ENCODE measurements at regions not wholly inside any gene's neighbourhood (a gene's known extent, or its start where the extent isn't known, plus 50 kb on each side); places are given as distances from the start of the nearest gene placed in this dataset.

DNA sequence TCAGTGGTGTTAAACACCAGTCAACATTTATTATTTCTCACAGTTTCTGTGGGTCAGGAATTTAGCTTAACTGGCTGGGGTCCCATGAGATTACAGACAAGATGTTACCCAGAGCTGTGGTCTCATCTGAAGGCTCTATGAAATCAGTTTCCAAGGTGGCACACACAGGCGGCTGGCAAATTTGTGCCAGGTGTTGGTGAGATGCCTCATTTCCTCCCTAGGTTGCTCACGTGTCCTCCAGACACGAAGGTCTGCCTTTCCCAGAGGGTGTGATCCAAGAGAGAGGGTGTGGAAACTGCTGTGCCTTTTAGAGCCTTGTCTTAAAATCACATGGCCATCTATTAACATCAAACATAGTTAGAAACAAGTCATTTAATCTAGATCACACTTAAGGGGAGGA is 209.0 kb downstream of the JCAD start:
- no peak for DNase-seq

DNA sequence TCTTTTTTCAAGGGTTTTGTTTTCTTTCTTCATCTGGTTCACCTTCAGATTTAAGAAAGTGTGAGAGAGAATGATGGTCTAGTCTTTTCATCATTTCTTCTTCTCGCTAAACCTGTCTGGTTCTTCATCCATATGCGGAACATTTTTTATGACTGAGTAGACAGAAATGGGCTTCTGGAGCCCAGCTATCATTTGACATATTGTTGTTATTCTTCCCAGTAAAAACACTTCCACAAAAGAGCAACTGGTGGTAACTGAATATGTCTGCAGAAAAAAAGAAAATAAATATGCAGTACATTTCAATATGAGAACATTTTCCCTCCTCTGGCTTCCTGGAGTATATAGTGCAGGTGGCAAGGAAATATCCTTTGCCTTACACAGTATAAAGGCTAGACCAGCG is 209.5 kb downstream of the JCAD start:
- no peak for DNase-seq

DNA sequence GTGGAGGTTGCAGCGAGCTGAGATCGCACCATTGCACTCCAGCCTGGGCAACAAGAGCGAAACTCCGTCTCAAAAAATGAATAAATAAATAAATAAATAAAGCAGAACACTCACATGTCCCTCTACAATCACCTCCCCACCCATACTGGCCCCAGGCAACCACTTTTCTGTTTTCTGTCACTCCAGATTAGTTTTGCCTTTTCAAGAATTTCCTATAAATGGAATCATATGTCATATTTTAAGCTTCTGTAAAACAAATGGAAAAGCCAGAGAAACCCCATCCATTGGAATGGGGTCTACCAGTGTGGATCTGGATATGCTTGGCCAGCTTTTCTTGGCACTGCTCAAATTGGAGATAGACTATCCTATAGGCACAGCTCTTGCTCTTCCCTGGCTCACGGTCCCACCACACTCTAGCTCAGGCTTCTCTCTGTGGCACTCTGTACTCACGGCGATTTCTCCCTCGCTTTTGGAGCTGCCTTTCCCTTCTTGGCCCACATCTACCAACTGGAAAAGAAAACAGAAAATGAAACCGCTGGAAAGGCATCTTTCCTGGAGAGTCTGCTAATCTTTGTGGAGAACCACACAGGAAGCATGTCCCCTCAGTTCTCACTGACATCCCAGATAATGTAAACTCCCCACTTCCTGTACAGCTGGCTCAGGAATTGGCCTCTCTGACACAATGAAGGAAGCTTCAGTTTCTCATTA is 210.1 kb downstream of the JCAD start:
- DNase-seq = peak; percentile 80

DNA sequence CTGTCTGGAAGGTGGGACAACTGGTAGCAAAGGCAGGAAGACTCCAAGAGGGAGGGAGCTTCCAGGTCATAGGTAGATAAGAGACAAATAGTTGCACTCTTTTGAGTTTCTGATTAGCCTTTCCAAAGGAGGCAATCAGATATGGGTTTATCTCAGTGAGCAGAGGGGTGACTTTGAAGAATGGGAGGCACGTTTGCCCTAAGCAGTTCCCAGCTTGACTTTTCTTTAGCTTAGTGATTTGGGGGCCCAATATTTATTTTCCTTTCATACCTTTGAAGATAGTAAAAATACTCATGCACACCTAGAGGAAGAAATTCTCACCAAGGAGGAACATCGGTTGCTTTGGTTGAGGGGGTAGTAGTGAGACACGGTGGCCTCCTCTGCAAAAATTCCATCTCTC is 212.1 kb upstream of the SVIL start:
- no peak for DNase-seq

DNA sequence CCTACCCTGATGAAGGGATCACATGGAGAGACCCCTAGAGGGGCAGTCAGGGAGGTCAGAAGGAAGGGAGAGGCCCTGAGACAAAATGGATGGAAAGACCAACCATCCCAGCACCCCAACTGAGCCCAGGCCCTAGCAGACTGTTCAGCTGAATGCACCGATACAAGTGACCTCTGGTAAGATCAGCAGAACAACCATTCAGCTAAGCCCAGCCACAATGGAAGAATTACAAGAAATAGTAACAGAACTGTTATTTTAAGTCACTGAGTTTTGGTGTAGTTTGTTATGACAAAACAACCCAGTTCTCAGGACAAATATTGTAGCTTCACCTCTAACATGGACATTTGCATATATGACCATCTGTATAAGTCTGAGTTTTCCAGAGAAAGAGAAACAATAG is 210.4 kb upstream of the SVIL start:
- DNase-seq = no peak

DNA sequence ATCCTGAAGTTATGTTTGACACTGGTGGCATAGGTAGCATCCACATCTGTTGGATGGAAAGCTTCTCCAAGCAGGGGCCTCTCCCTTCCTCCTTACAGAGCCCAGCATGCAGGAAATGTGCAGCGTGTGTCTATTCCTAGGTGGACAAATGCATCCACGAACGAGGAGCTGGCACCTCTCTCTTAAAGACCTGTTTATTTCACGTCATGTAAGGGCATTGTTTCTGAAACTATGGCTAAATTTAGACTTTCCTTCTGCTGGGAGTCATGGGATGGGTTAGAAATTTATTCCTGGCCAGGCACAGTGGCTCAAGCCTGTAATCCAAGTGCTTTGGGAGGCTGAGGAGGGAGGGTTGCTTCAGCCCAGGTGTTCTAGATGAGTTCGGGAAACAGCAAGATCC is 208.4 kb upstream of the SVIL start:
- no peak for DNase-seq

DNA sequence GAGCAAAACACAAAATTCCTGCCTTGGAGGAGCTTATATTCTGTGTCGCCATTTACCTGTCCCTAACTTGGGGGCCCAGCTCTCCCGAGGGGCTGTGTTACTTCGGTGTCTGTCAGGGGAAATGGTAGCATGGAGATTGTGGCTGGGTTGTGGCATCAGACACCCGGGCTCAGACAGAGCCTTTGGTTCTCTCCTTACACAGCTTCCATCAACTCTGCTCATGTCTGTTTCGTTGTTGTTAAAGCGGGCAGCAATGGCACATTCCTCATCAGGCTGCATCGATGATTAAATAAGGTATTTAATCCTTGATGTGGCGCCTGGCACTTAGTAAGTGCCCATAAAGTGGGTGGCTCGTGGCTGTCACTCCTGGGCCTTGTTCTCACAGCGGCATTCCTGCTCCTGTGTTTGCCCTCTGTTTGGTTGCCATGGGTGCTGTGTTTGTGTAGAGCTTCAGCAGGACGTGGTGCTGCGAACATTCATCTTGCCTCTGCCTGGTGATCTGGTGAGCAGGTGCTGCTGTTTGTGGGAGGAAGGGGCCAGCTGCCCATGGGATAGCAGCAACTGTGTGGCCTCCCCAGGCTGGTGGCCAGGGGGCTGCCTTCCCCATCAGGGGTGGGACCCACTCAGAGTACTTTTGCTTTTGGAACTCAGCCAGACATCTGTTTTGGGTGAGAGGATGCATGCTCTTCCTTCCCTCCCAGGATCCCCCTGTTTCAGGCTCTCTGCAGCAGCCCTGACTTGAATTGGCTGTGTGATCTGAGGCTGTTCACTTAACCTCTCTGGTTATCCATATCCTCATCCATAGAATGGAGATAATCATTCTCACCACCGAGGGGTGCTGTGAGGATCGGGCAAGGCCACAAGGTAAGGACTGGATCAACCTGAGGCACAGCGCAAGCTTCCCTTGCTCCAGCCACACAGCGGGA is 207.2 kb upstream of the SVIL start:
- DNase-seq = no peak

DNA sequence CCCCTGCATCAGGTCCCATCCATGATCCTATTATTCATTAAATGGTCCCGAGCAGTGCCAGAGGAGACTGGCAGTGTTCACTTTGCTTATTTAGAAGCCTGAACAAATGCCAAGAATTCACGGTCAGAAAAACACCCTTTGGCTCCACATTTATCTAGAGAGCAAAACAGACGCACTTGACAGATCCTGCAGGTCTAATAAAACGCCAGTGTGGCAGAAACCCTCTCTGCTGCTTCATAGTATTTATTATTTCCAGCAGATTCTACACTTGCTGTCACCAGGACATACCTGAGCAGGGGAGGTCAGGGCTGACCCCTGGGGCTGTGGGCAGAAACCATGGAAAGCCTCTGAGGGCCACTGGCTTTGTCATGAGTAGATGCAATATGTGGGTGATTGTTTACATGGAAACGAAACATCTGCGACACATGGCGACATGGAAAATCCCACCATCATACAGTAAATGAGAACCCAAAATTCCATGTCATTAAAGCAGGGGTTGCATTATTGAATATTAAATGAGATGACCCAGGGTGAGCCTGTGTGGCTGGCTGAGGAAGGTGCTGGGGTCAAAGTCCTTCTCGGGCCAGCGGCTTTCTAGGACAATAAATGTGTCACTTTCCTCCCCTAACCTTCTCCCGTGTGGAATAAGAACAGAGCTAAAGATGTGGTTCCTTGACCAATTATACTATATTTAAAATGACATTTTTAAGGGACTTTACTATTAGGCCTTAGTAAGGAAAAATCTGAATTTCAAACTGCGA is 205.9 kb upstream of the SVIL start:
- DNase-seq = no peak

DNA sequence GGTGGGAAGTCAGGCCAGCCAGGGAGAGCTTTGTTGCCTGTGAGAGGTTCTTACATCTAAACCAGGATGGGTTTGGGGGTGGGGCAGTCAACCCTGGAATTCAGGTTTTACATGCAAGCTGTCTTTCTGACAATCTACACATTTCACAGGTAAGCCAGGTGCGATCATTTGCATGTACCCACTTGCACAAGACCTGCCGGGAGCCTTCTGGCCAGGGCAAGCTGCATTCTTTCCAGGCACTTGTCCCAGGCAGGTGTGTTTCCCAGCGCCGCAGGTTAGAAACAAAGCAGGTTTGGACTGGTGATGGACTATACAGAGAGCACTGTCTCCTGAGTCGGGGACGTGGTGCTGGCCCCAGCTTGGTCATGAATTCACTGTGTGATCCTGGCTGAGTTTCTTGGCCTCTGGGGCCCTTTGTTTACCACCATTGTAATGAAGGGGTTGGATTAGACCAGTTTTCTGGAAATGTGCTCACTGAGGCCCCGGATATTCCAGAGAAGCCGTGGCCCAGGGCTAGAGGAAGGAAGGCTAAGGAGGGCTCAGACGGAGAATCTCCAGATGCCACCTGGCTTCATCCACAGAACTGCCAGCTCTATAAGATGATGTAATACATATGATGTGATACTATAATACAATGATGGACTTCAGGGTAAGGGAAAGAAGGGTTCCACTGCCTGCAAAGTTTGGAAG is 205.2 kb upstream of the SVIL start:
- no peak for DNase-seq

DNA sequence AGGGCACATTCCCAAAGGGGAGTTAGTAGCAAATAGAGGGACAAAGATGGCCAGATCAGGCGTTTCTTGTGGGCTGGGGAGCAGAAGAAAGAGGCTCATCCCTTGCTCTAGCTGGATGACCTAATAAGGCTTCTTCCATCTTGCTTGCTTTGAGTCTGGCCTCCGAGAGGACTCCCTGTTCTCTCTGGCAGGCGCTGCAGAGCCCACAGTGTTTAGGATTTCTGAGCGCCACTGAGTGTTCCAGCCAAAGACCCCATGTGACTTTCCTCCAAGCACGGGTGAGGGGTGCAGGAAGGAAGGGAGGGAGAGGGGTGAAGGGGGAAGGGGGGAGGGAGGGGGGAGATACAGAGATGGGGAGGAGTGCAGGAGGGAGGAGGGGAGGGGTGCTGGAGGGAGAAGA is 203.8 kb upstream of the SVIL start:
- DNase-seq = no peak

DNA sequence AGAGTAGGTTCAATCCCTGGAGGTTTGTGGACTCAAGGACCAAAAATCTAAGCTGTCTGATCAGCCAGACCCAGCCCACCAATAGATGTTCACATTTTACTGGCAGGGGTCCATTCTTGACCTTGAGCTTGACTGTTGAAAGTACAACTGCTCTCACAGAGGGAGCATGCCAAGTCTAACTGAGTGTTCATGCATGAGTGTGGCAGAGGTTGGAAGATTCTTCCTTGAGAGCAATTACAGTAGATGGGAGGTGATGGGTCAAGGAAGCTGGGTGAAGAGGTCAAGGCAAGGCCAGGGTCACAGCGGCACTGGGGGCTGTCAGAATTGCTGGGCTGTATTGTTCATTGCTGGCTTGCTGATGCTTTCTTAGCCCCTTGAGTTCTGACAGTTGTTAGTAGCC is 202.8 kb upstream of the SVIL start:
- DNase-seq = no peak

DNA sequence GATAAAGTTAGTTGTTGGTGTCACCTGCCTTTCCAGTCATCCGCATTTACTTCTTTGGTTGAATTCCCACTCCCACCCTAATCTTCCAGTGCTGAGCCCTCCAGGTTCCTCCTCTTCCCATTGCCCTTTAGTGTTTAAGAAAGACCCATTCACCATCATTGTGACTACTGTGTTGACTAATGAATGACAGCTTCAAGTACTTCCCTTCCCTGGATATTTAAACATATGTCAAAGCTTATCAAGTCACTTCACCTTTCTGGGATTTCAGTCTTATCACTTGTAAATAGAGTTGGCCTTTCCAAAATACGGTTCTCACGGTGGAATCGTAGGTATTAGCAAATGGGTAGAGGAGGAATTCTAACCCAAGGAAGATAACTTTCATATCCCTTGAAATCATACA is 201.6 kb upstream of the SVIL start:
- no peak for DNase-seq

DNA sequence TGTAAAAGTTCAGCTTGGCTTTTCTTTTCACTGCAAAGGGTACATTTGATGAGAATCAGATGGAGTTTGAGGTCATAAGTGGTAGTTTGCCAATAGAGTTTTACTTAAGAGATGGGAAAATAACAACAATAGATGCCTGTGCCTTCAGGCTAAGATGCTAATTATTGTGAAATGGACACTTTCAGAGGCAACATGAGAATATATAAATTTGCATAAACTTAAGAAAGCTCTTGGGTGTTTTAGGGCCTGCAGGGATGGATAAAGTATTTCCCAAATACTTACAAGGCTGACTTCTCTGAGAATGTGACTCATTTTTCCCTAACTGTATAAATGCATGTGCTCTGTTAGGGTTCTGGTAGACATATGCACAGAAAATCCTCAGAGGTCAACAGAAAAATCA is 200.3 kb upstream of the SVIL start:
- no peak for DNase-seq

DNA sequence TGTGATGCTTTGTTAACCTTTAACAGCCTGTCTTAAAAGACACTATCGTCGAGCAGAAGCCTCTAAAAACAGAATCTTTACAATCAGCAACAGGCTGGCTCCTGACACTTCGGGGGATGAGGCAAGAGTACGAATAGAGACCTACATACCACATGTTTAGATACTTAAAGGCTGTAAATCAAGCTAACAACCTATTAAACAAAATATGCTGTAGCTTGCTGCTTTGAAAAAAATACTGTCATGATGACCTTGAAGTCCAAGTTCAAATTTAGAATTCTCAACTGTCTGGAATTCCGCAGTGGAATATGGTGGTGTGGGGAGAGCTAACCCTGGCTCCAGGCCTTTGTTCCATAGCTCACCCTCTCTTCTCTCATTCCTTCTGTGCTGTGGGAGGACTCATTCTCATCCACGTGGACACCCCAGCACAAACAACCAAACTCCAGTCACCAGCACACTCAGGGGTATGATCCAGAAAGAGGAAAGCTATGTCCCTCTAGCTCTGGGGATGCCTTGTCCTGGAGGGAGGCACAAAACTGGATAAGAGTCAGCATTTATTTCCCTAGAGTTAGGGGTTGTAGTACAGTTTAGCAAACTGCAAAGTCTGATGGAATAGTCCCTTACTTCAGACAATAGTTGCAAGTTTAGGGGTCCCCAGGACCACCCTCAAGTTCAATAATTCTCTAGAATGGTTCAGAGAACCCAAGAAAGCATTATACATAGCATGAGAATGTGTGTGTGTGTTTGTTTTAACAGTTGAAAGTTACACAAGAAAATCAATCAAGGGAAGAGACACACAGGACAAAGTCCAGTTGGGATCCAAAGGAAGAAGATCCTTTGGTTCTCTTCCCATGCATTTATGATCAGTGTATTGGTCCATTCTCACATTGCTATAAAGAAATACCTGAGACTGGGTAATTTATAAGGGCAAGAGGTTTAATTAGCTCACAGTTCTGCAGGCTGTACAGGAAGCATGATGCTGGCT is 196.1 kb upstream of the SVIL start:
- no peak for DNase-seq

DNA sequence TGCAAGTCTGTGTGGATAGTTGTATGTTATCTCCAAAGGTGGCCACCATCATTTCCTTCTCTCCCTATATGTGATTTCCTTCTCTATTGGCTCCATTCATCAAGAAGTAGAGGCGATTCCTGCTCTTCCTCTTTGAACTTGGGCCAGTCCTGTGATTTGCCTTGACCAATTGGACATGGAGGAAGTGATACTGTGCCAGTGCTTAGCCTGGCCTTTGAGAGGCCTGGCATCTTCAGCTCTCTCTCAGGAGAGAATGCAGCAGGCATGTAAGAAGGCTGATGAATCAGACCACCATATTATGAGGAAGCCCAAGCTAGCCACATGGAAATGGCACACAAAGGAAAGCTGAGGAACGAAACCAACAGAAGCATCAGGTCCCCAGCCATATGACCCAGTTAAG is 195.0 kb upstream of the SVIL start:
- no peak for DNase-seq

DNA sequence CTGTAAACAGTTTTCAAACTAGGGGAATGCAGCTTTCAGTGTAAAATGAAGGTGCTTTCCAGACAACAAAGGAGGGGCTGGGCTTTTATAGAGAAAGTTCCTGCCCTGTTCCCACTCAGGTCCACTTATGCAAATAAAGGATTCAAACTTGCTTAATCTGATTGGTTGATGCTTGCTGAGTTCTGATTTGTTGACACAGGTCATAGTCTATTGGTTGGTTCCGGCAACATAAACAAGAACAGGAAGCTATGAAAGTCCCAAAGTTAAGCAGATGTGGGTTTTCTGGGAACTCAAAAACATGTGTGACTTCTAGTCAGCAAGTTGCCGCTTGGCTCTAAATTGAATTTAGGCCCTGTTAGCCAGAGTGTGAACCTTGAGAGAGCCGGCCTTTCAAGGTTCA is 194.2 kb upstream of the SVIL start:
- peak; percentile 14 for DNase-seq

DNA sequence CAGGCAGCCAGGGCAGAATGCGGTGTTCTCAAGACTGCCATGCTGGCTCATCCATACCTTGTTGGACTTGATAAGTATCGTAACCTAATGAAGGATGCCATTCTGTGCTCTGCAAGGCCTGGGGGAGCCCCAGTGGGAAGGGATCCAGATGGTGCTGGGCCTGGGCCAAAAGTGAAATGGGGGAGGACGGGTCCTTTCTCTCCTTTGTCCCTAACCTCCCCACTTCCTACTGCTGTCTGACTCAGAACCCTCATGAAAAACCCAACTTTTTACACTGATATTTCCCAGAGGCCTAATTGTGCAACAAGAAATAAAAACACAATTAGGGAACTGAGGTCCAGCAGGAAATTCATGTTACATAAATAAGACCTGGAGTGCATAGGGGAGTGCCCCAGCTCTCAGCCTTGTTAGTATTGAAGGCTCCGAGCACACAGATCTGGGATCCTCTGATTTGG is 193.7 kb upstream of the SVIL start:
- DNase-seq = peak; percentile 13

DNA sequence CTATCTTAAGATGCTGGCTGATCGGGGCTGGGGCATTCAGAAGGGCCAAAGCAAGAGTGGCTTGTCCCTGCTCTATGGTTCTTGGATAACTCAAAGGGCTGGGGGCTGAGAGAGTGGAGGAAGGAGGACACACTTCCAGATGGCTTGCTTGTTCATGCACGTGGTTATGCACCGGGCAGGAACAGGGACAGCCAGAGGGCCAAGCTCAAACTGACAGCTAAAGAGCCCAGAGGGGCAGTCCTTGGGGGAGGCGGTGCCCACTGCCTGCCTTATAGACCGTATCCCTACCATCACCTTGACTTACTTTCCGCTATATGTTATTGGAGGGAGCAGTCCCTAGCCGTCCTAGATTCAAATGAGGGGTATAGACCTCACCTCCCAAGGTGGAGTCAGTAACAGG is 192.7 kb upstream of the SVIL start:
- DNase-seq = no peak

DNA sequence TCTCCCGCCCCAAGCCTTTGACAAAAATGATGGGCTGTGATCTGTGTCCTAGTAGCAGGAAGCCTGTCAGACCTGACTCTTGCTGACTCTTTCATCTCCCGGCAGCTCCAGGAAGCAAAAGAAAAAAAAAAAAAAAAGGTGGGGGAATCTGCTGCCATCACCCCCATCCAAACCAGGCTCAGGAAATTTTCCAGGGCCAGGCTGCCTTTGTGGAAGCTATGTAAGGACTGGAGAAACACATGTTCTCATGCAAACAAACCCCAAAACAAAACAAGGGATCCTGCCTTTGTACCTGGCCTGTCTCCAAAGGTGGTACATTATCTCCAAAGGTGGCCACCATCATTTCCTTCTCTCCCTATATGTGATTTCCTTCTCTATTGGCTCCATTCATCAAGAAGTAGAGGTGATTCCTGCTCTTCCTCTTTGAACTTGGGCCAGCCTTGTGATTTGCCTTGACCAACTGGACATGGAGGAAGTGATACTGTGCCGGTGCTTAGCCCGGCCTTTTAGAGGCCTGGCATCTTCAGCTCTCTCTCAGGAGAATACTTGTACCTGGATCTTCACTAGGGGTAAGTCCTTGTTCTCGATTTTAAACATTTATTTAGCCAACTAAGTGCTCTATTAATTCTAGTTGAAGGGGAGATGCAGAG is 192.2 kb upstream of the SVIL start:
- no peak for DNase-seq

DNA sequence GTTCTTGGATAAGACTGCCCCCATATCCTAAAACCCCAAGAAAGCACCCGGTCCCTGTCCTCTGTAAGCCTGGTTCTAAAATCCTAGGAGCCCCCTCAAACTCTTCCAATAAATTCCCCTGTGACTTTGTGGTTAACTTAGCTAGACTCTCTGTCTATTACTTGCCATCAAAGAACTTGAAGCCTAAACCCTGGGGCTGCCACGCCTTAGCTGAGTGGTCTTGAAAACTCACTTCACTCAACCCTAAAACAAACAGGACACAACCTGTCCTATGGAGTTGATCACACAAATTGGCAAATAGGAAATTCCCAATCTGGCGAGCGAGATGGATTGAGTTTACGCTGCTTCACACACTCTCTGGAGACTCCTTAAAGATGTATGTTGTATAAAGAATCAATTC is 191.4 kb upstream of the SVIL start:
- no peak for DNase-seq

DNA sequence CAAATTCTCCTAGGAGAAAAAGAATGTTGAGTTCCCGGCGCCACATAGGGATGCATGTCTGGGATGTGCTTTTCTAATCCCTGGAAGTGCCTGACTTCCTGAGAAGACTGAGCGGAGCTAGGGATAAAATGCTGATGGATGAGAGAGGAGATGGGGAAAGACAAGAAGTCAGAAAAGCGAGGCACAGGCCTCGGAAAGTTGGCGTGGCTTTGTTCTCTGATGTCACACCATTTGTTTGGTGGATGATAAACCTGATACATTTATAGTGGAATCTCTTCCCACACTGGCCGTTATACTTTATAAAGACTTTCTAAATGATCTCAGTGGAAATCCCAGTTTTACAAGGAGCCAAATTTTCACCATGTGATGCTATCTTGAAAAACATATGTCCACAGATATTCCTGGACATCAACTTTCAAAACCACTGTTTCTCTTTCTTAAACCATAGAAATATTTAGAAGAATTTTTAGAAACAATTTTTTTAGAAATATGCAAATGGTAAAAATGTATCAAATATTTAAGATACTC is 188.8 kb upstream of the SVIL start:
- no peak for DNase-seq
